Glomerular visceral epithelial cell (primary cell): ENCODE measurements at regions not wholly inside any gene's neighbourhood (a gene's known extent, or its start where the extent isn't known, plus 50 kb on each side); places are given as distances from the start of the nearest gene placed in this dataset.

ENCODE experiments used
- DNase-seq: peaks from one replicate; pipeline ENCODE4 v3.0.0-alpha.2; 2016; ENCODE audit errors: extremely low spot score

GRCh38 chr21:18191139-18191538, 53.5 kb upstream of the CHODL start:
- DNase-seq: no peak

GRCh38 chr21:18178509-18178908, 66.1 kb upstream of the CHODL start:
- no peak for DNase-seq

- no peak for DNase-seq
Measured at GRCh38 chr21:18174370-18174769, 70.3 kb upstream of the CHODL start.

- DNase-seq: no peak
Measured at GRCh38 chr21:18170829-18171228, 73.8 kb upstream of the CHODL start.

- no peak for DNase-seq
Measured at GRCh38 chr21:18170221-18170620, 74.4 kb upstream of the CHODL start.

GRCh38 chr21:18168108-18168507, 76.5 kb upstream of the CHODL start:
- no peak for DNase-seq

GRCh38 chr21:18164933-18165332, 79.7 kb upstream of the CHODL start:
- no peak for DNase-seq

- no peak for DNase-seq
Measured at GRCh38 chr21:18164483-18164882, 80.2 kb upstream of the CHODL start.

- no peak for DNase-seq
Measured at GRCh38 chr21:18163956-18164355, 80.7 kb upstream of the CHODL start.

GRCh38 chr21:18161841-18162240, 82.8 kb upstream of the CHODL start:
- DNase-seq: no peak

GRCh38 chr21:18157406-18157805, 87.2 kb upstream of the CHODL start:
- no peak for DNase-seq

- no peak for DNase-seq
Measured at GRCh38 chr21:18155508-18156193, 89.0 kb upstream of the CHODL start.

- no peak for DNase-seq
Measured at GRCh38 chr21:18153063-18153462, 91.6 kb upstream of the CHODL start.

- no peak for DNase-seq
Measured at GRCh38 chr21:18152371-18152770, 92.3 kb upstream of the CHODL start.

- no peak for DNase-seq
Measured at GRCh38 chr21:18151046-18151445, 93.6 kb upstream of the CHODL start.

- no peak for DNase-seq
Measured at GRCh38 chr21:18148401-18148800, 96.2 kb upstream of the CHODL start.

- no peak for DNase-seq
Measured at GRCh38 chr21:18147678-18148077, 97.0 kb upstream of the CHODL start.

- DNase-seq: no peak
Measured at GRCh38 chr21:18146820-18147219, 97.8 kb upstream of the CHODL start.

GRCh38 chr21:18144339-18144738, 100.3 kb upstream of the CHODL start:
- DNase-seq: no peak

GRCh38 chr21:18142655-18143054, 102.0 kb upstream of the CHODL start:
- DNase-seq: no peak

- DNase-seq: no peak
Measured at GRCh38 chr21:18138507-18138906, 106.1 kb upstream of the CHODL start.

GRCh38 chr21:18129526-18129925, 115.1 kb upstream of the CHODL start:
- no peak for DNase-seq

GRCh38 chr21:18118566-18118965, 126.1 kb upstream of the CHODL start:
- no peak for DNase-seq

GRCh38 chr21:18117176-18117575, 127.5 kb upstream of the CHODL start:
- DNase-seq: no peak
